Fibroblast of gingiva (primary cell): ENCODE measurements at regions not wholly inside any gene's neighbourhood (a gene's known extent, or its start where the extent isn't known, plus 50 kb on each side); places are given as distances from the start of the nearest gene placed in this dataset.
"Not testable (repeated sequence)": the region's sequence is repeated elsewhere in the genome, so short reads cannot be mapped to it uniquely, and the experiment has no call there.

ENCODE experiments used
- DNase-seq: peaks from one replicate; pipeline ENCODE4 v3.0.0-alpha.2; 2011; ENCODE audit warnings: low read depth

- no peak for DNase-seq
Observed at GRCh38 chr5:144644317-144644716, 473.6 kb downstream of the KCTD16 start.

- no peak for DNase-seq
Observed at GRCh38 chr5:144638787-144639186, 468.1 kb downstream of the KCTD16 start.

- DNase-seq: no peak
Observed at GRCh38 chr5:144634138-144634537, 463.5 kb downstream of the KCTD16 start.

- no peak for DNase-seq
Observed at GRCh38 chr5:144598451-144599068, 427.9 kb downstream of the KCTD16 start.

GRCh38 chr5:144596517-144596916 lies 425.8 kb downstream of the KCTD16 start:
- DNase-seq: no peak

GRCh38 chr5:144594919-144595318 lies 424.2 kb downstream of the KCTD16 start:
- no peak for DNase-seq

GRCh38 chr5:144594234-144594633 lies 423.6 kb downstream of the KCTD16 start:
- not testable (repeated sequence) for DNase-seq

- no peak for DNase-seq
Observed at GRCh38 chr5:144585681-144586080, 415.0 kb downstream of the KCTD16 start.

- DNase-seq: no peak
Observed at GRCh38 chr5:144583541-144584449, 413.1 kb downstream of the KCTD16 start.

- no peak for DNase-seq
Observed at GRCh38 chr5:144582066-144582465, 411.4 kb downstream of the KCTD16 start.

- no peak for DNase-seq
Observed at GRCh38 chr5:144581044-144581443, 410.4 kb downstream of the KCTD16 start.

- no peak for DNase-seq
Observed at GRCh38 chr5:144577676-144578075, 407.0 kb downstream of the KCTD16 start.

- DNase-seq: no peak
Observed at GRCh38 chr5:144575736-144576135, 405.1 kb downstream of the KCTD16 start.

GRCh38 chr5:144567421-144567780 lies 396.7 kb downstream of the KCTD16 start:
- DNase-seq: no peak

- no peak for DNase-seq
Observed at GRCh38 chr5:144566747-144567420, 396.2 kb downstream of the KCTD16 start.

- peak; percentile 82 for DNase-seq
Observed at GRCh38 chr5:144549580-144549979, 378.9 kb downstream of the KCTD16 start.

GRCh38 chr5:144548936-144549335 lies 378.3 kb downstream of the KCTD16 start:
- no peak for DNase-seq

GRCh38 chr5:144547098-144547499 lies 376.4 kb downstream of the KCTD16 start:
- peak; percentile 42 for DNase-seq

- DNase-seq: no peak
Observed at GRCh38 chr5:144538845-144539244, 368.2 kb downstream of the KCTD16 start.
